RWPE2 (cell line): ENCODE measurements at regions not wholly inside any gene's neighbourhood (a gene's known extent, or its start where the extent isn't known, plus 50 kb on each side); places are given as distances from the start of the nearest gene placed in this dataset.

Experiments
- ATAC-seq: fragments of 200-7000 bp; cut with Tn5 transposase; 3 replicates; pipeline ENCODE4 v1.9.1; 2021; ENCODE audit warnings: low read depth
- DNase-seq: peaks from one replicate; pipeline ENCODE4 v3.0.0-alpha.2; 2020; ENCODE audit warnings: low spot score
- H3K27ac ChIP-seq: fragments of 450-650 bp; 2 replicates; pipeline ENCODE4 v1.5.1; 2017; ENCODE audit warnings: mild to moderate bottlenecking; ENCODE audit not compliant: poor library complexity, severe bottlenecking
- H3K27me3 ChIP-seq: fragments of 250-450 bp; sonication (Bioruptor Pico); 2 replicates; pipeline ENCODE4 v1.5.1; 2021; ENCODE audit warnings: mild to moderate bottlenecking, moderate library complexity; ENCODE audit not compliant: insufficient read depth, poor library complexity, severe bottlenecking
- H3K36me3 ChIP-seq: fragments of 250-450 bp; sonication (Bioruptor Pico); 2 replicates; pipeline ENCODE4 v1.5.1; 2020; ENCODE audit warnings: low read depth, mild to moderate bottlenecking, moderate library complexity
- H3K4me1 ChIP-seq: fragments of 250-450 bp; sonication (Bioruptor Pico); 2 replicates; pipeline ENCODE4 v1.5.1; 2021; ENCODE audit warnings: mild to moderate bottlenecking, moderate library complexity; ENCODE audit not compliant: insufficient read depth, poor library complexity, severe bottlenecking
- H3K4me3 ChIP-seq: fragments of 250-450 bp; sonication (Bioruptor Pico); 2 replicates; pipeline ENCODE4 v1.5.1; 2021; ENCODE audit warnings: mild to moderate bottlenecking, moderate library complexity; ENCODE audit not compliant: severe bottlenecking
- H3K9me3 ChIP-seq: fragments of 250-450 bp; sonication (Bioruptor Pico); 2 replicates; pipeline ENCODE4 v1.5.1; 2021; ENCODE audit warnings: mild to moderate bottlenecking, moderate library complexity; ENCODE audit not compliant: severe bottlenecking
- TF ChIP-seq, protein P1 (sequence below): fragments of 450-650 bp; IDR thresholded peaks from one replicate; pipeline ENCODE4 v1.5.1; 2017; ENCODE audit warnings: mild to moderate bottlenecking, moderate library complexity; ENCODE audit not compliant: poor library complexity, severe bottlenecking

DNA sequence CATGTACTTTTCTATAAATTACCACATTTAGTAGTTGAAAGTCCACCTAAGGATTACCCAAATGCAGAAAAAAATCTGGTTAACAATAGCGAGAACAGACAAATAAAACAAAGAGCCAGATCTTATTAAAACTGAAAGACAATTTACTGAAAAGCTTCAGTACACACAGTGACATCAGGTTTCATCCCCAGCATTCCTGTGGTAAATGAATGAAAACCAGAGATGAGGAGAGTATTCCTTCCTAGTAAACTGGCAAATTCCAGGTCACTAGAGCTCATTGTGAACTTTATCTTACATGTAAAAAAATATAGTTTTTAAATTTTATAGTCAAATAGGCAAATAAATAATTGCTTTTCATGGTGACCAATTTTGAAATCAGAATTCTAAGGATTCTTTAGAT, 1290.5 kb downstream of the ADGRL3 start:
- no peaks in the 10 kb centered on the region for H3K36me3 ChIP-seq
- no peak for DNase-seq
- no peak overlapping the region for H3K27ac ChIP-seq
- H3K27me3 ChIP-seq: no peaks in the 10 kb centered on the region
- TF ChIP-seq, protein P1, sequence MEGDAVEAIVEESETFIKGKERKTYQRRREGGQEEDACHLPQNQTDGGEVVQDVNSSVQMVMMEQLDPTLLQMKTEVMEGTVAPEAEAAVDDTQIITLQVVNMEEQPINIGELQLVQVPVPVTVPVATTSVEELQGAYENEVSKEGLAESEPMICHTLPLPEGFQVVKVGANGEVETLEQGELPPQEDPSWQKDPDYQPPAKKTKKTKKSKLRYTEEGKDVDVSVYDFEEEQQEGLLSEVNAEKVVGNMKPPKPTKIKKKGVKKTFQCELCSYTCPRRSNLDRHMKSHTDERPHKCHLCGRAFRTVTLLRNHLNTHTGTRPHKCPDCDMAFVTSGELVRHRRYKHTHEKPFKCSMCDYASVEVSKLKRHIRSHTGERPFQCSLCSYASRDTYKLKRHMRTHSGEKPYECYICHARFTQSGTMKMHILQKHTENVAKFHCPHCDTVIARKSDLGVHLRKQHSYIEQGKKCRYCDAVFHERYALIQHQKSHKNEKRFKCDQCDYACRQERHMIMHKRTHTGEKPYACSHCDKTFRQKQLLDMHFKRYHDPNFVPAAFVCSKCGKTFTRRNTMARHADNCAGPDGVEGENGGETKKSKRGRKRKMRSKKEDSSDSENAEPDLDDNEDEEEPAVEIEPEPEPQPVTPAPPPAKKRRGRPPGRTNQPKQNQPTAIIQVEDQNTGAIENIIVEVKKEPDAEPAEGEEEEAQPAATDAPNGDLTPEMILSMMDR: no peak
- H3K4me3 ChIP-seq: no peak overlapping the region
- no peak for ATAC-seq
- no peaks in the 10 kb centered on the region for H3K4me1 ChIP-seq
- H3K9me3 ChIP-seq: no peaks in the 10 kb centered on the region

DNA sequence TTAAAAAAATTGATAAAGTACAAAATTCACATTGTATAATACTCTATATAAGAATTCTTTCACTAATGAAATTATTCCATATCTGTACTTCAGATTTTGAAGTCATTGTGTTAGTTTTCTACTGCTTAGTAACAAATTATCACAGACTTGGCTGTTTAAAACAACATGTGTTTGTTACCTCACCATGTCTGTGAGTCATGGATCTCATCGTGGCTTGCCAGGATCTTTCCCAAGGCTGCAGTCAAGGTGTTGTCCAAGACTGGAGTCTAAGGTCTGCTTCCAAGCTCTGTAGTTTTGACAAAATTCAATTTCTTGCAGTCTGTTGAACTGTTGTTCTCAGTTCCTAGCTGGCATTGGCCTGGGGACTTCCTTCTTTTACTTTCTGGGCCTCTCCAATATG, 1286.9 kb downstream of the ADGRL3 start:
- Histone ChIP-seq H3K9me3 (no peaks in the 10 kb centered on the region), H3K4me3 (no peak overlapping the region), H3K27ac (no peak overlapping the region), H3K4me1 (no peaks in the 10 kb centered on the region), H3K36me3 (no peaks in the 10 kb centered on the region), H3K27me3 (no peaks in the 10 kb centered on the region)
- DNase-seq (no peak), ATAC-seq (peak; percentile 46; the same call in 1 of the 3 replicates)
- TF ChIP-seq, protein P1: no peak

DNA sequence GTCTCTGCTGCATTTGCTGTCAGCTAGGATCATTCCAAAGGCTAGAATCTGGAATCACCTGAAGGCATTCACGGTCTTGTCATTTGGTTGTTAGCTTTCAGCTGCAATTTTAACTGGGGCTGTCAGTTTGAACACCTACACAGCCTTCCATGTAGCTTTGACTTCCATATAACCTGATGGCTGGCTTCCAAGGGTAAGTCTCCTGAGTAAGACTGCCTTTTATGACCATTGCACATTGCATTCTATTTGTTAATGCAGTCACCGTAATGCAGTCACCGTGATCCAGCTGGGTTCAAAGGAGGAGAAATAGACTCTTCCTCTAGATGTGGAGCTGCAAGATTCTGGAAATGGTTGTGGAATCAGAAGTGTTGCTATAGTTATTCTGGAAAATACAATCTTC, 1284.2 kb downstream of the ADGRL3 start:
- TF ChIP-seq, protein P1: no peak
- no peaks in the 10 kb centered on the region for H3K27me3 ChIP-seq
- ATAC-seq (no peak), DNase-seq (no peak)
- H3K4me1 ChIP-seq: no peaks in the 10 kb centered on the region
- no peak overlapping the region for H3K27ac ChIP-seq
- H3K36me3 ChIP-seq: no peaks in the 10 kb centered on the region
- H3K9me3 ChIP-seq: no peaks in the 10 kb centered on the region
- no peak overlapping the region for H3K4me3 ChIP-seq

DNA sequence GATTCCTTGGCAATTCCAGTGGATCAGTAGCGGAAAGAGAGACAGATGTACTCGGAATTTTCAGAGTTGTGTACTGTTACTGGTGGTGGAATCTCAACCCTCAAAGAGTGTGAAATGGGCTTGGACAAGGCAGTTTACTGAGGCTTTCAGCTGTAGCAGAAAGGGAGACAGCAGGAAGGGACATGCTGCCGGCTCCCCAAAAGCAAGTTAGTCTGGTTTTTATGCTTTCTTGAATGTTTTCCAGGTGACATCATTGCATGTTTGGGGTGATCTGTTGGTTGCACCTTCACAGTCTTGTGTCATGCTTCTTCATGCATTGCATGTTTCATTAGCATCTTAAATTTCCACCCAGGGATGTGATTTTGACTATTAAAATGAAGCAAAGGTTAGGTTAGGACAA, 1282.2 kb downstream of the ADGRL3 start:
- no peak overlapping the region for H3K27ac ChIP-seq
- no peaks in the 10 kb centered on the region for H3K27me3 ChIP-seq
- DNase-seq (no peak), ATAC-seq (no peak)
- H3K9me3 ChIP-seq: no peaks in the 10 kb centered on the region
- no peaks in the 10 kb centered on the region for H3K4me1 ChIP-seq
- no peak overlapping the region for H3K4me3 ChIP-seq
- TF ChIP-seq, protein P1: no peak
- no peaks in the 10 kb centered on the region for H3K36me3 ChIP-seq

GRCh38 chr4:62475596-62475995, 1275.5 kb downstream of the ADGRL3 start:
- TF ChIP-seq, protein P1: no peak
- Histone ChIP-seq H3K36me3 (no peaks in the 10 kb centered on the region), H3K27ac (no peak overlapping the region), H3K27me3 (no peaks in the 10 kb centered on the region), H3K9me3 (no peaks in the 10 kb centered on the region), H3K4me3 (no peak overlapping the region), H3K4me1 (no peaks in the 10 kb centered on the region)
- DNase-seq: no peak
- ATAC-seq: no peak
